Activated CD8-positive, alpha-beta T cell treated with anti-CD3 and anti-CD28 coated beads for 36 hours (primary cell): ENCODE measurements at regions not wholly inside any gene's neighbourhood (a gene's known extent, or its start where the extent isn't known, plus 50 kb on each side); places are given as distances from the start of the nearest gene placed in this dataset.

Experiments
- ATAC-seq: fragments of 200-7000 bp; cut with Tn5 transposase; one replicate; pipeline ENCODE4 v1.10.0; 2021; ENCODE audit warnings: mild to moderate bottlenecking, moderate library complexity
- CTCF ChIA-PET: fragments of 350-600 bp; sonication (Branson Sonifier 250); formaldehyde crosslinking; loops from one replicate; lab custom pipeline; 2021; ENCODE audit warnings: antibody characterized with exemption; lab: Charles Lee
- POLR2A ChIA-PET: fragments of 350-600 bp; sonication (Branson Sonifier 250); formaldehyde crosslinking; loops from one replicate; lab custom pipeline; 2021; ENCODE audit warnings: antibody characterized with exemption; lab: Charles Lee
- DNase-seq: peaks from one replicate; pipeline ENCODE4 v3.0.0-alpha.2; 2020
- H3K27ac Mint-ChIP-seq: one replicate; pipeline ENCODE4 v1.8.0; 2021; ENCODE audit warnings: mild to moderate bottlenecking, mixed read lengths
- H3K27me3 Mint-ChIP-seq: one replicate; pipeline ENCODE4 v1.8.0; 2021; ENCODE audit warnings: mixed read lengths
- H3K36me3 Mint-ChIP-seq: one replicate; pipeline ENCODE4 v1.8.0; 2021; ENCODE audit warnings: low read depth, mixed read lengths
- H3K4me1 Mint-ChIP-seq: one replicate; pipeline ENCODE4 v1.8.0; 2021; ENCODE audit warnings: low read depth, mixed read lengths
- H3K4me3 Mint-ChIP-seq: one replicate; pipeline ENCODE4 v1.8.0; 2021; ENCODE audit warnings: mild to moderate bottlenecking, moderate library complexity, mixed read lengths
- H3K9me3 Mint-ChIP-seq: one replicate; pipeline ENCODE4 v1.8.0; 2021; ENCODE audit warnings: mixed read lengths
- intact Hi-C: fragments of 100-400 bp; cut with micrococcal nuclease; formaldehyde crosslinking; loops from one replicate; pipeline ENCODE4 v1.10.0; 2022
- TF ChIP-seq, protein P1 (sequence below): fragments of 200-600 bp; IDR thresholded peaks from one replicate; pipeline ENCODE4 v1.8.0; 2022; ENCODE audit warnings: antibody characterized with exemption, mild to moderate bottlenecking

- ATAC-seq = no peak
- CTCF ChIA-PET = no interaction called here
- no peak overlapping the region for H3K4me3 Mint-ChIP-seq
Measured at GRCh38 chr4:177016541-177017141, 223.9 kb upstream of the VEGFC start.

GRCh38 chr4:177023951-177024350, 231.2 kb upstream of the VEGFC start:
- Mint-ChIP-seq H3K4me3 (no peak overlapping the region), H3K36me3 (no peaks in the 10 kb centered on the region), H3K4me1 (no peaks in the 10 kb centered on the region), H3K27ac (no peak overlapping the region), H3K27me3 (no peaks in the 10 kb centered on the region), H3K9me3 (peaks cover 14% of the 10 kb centered on the region)
- DNase-seq = no peak
- ChIA-PET POLR2A (no interaction called here), CTCF (no interaction called here)
- no peak for ATAC-seq
- intact Hi-C loops = no loop called here
- TF ChIP-seq, protein P1, sequence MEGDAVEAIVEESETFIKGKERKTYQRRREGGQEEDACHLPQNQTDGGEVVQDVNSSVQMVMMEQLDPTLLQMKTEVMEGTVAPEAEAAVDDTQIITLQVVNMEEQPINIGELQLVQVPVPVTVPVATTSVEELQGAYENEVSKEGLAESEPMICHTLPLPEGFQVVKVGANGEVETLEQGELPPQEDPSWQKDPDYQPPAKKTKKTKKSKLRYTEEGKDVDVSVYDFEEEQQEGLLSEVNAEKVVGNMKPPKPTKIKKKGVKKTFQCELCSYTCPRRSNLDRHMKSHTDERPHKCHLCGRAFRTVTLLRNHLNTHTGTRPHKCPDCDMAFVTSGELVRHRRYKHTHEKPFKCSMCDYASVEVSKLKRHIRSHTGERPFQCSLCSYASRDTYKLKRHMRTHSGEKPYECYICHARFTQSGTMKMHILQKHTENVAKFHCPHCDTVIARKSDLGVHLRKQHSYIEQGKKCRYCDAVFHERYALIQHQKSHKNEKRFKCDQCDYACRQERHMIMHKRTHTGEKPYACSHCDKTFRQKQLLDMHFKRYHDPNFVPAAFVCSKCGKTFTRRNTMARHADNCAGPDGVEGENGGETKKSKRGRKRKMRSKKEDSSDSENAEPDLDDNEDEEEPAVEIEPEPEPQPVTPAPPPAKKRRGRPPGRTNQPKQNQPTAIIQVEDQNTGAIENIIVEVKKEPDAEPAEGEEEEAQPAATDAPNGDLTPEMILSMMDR = no peak

More at GRCh38 chr4:177016541-177017141, 223.9 kb upstream of the VEGFC start:
- intact Hi-C loops = no loop called here
- POLR2A ChIA-PET = no interaction called here
- H3K36me3 Mint-ChIP-seq = no peaks in the 10 kb centered on the region
- no peak for DNase-seq
- no peak overlapping the region for H3K27ac Mint-ChIP-seq
- no peaks in the 10 kb centered on the region for H3K27me3 Mint-ChIP-seq
- TF ChIP-seq, protein P1 = no peak
- H3K4me1 Mint-ChIP-seq = no peaks in the 10 kb centered on the region
- peaks cover 19% of the 10 kb centered on the region for H3K9me3 Mint-ChIP-seq

DNA sequence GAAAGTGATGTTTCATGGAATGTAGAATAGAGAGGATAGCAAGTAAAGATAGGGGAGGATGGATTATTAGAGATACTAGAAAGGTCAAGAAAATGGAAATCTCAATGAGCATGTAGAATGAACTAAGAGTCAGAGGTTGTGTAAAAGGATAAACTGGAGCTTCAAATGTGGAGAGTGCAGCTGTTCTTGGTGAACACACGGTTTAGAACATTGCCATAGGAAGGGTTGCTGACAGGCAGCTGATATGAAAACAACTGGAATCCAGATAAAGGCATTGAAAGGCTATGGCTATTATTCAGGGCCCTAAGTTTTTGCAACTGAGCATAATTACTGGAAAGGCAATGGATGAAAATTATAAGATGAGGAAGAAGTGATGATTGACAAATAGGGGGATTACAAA, 239.6 kb upstream of the VEGFC start:
- Mint-ChIP-seq H3K4me3 (no peak overlapping the region), H3K27ac (no peak overlapping the region), H3K9me3 (no peaks in the 10 kb centered on the region), H3K36me3 (no peaks in the 10 kb centered on the region), H3K27me3 (no peaks in the 10 kb centered on the region), H3K4me1 (no peaks in the 10 kb centered on the region)
- ATAC-seq (no peak), DNase-seq (no peak)
- CTCF ChIA-PET = interaction anchor here (1.5 to 2.6 kb wide), 3 partner anchors 10 to 243 kb away, joined by 3 to 7 read pairs (median 5); no protein-coding TSS in a partner anchor
- POLR2A ChIA-PET = no interaction called here
- TF ChIP-seq, protein P1 = no peak
- intact Hi-C loops = no loop called here

GRCh38 chr4:177033135-177033534, 240.4 kb upstream of the VEGFC start:
- POLR2A ChIA-PET = no interaction called here

DNA sequence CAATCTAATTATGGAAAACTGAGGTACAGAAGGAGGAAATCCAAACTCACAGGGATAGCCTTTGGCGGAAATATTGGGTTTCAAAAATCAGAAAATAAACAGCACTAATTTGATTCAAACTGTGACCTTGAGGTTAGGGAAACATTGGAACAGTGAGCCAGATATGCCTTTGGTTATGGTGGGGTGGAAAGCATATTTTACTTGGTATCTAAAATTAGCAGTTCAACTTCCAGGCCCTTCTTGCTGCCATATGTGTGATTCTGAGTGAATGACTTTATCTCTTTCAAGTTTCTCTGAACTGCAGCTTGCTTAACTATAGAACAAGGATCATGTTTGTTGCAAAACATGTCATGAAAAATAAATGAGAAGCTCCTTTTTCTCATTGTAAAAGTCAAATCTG, 240.9 kb upstream of the VEGFC start:
- CTCF ChIA-PET = interaction anchor here (1.3 kb wide), 1 partner anchor 14 kb away, joined by 10 read pairs; no protein-coding TSS in a partner anchor
- TF ChIP-seq, protein P1 = no peak
- intact Hi-C loops = no loop called here

More at GRCh38 chr4:177033135-177033534, 240.4 kb upstream of the VEGFC start:
- H3K36me3 Mint-ChIP-seq = no peaks in the 10 kb centered on the region
- intact Hi-C loops = no loop called here
- ATAC-seq = no peak
- H3K9me3 Mint-ChIP-seq = no peaks in the 10 kb centered on the region
- no peaks in the 10 kb centered on the region for H3K27me3 Mint-ChIP-seq
- CTCF ChIA-PET = interaction anchor here (1.3 to 1.8 kb wide), 2 partner anchors 14 to 244 kb away, joined by 5 to 10 read pairs; no protein-coding TSS in a partner anchor
- DNase-seq = no peak
- no peak overlapping the region for H3K4me3 Mint-ChIP-seq
- no peaks in the 10 kb centered on the region for H3K4me1 Mint-ChIP-seq
- TF ChIP-seq, protein P1 = no peak
- no peak overlapping the region for H3K27ac Mint-ChIP-seq

More for the DNA sequence above, 240.9 kb upstream of the VEGFC start:
- H3K4me1 Mint-ChIP-seq = no peaks in the 10 kb centered on the region
- POLR2A ChIA-PET = no interaction called here
- H3K4me3 Mint-ChIP-seq = no peak overlapping the region
- DNase-seq = no peak
- no peaks in the 10 kb centered on the region for H3K27me3 Mint-ChIP-seq
- H3K27ac Mint-ChIP-seq = no peak overlapping the region
- no peaks in the 10 kb centered on the region for H3K36me3 Mint-ChIP-seq
- H3K9me3 Mint-ChIP-seq = no peaks in the 10 kb centered on the region
- ATAC-seq = no peak
